Lower leg skin (tissue), 3 donors: ENCODE measurements at regions not wholly inside any gene's neighbourhood (a gene's known extent, or its start where the extent isn't known, plus 50 kb on each side); places are given as distances from the start of the nearest gene placed in this dataset.
"Not testable (repeated sequence)": the region's sequence is repeated elsewhere in the genome, so short reads cannot be mapped to it uniquely, and the experiment has no call there.

ENCODE experiments used
- DNase-seq, 2 donors: peaks; one replicate each; pipeline ENCODE4 v3.0.0-alpha.2; 2019; ENCODE audit warnings: low spot score in 2 of 2
- H3K4me3 ChIP-seq: fragments of 200-600 bp; sonication (generic); 2 replicates; pipeline ENCODE4 v1.5.1; 2017; ENCODE audit warnings: mild to moderate bottlenecking, low read depth; ENCODE audit not compliant: poor library complexity, severe bottlenecking
- WGBS, 2 donors: methylation state at CpG; one replicate each; pipeline ENCODE4 v1.1.5; 2018; 5-methylcytosine and 5-hydroxymethylcytosine counted together
- intact Hi-C: fragments of 100-400 bp; cut with DNase I; formaldehyde crosslinking; loops from one replicate; pipeline ENCODE4 v1.15.0; 2023; ENCODE audit warnings: low total_unique reads

- peak in 1 of 2 donors; percentile 84 for DNase-seq
- H3K4me3 ChIP-seq, intact Hi-C loops: not testable (repeated sequence)
- WGBS, 2 donors: 87 to 89% methylated on average over 14 to 23 of the region's 23 CpGs
Measured at GRCh38 chr7:63572956-63573355, 425.7 kb upstream of the ZNF722 start.

GRCh38 chr7:63573412-63573811 is 425.2 kb upstream of the ZNF722 start:
- intact Hi-C loops, H3K4me3 ChIP-seq: not testable (repeated sequence)
- 63 to 76% methylated on average over 5 of the region's 10 CpGs for WGBS, 2 donors
- peak in 1 of 2 donors; percentile 79 for DNase-seq

- H3K4me3 ChIP-seq, intact Hi-C loops: not testable (repeated sequence)
- 78 to 79% methylated on average over 10 of the region's 10 CpGs for WGBS, 2 donors
- DNase-seq: peak in 1 of 2 donors; percentile 74
Measured at GRCh38 chr7:63576421-63576820, 422.2 kb upstream of the ZNF722 start.

GRCh38 chr7:63577066-63577465 is 421.6 kb upstream of the ZNF722 start:
- H3K4me3 ChIP-seq, intact Hi-C loops: not testable (repeated sequence)
- 80 to 83% methylated on average over 4 of the region's 5 CpGs for WGBS, 2 donors
- DNase-seq: peak in 1 of 2 donors; percentile 60

- intact Hi-C loops, H3K4me3 ChIP-seq: not testable (repeated sequence)
- 72 to 90% methylated on average over 8 to 12 of the region's 12 CpGs for WGBS, 2 donors
- peak in 1 of 2 donors; percentile 56 for DNase-seq
Measured at GRCh38 chr7:63580045-63580444, 418.6 kb upstream of the ZNF722 start.

- DNase-seq: peak in 1 of 2 donors; percentile 79
- intact Hi-C loops, H3K4me3 ChIP-seq: not testable (repeated sequence)
- WGBS, 2 donors: 86 to 89% methylated on average over 24 to 25 of the region's 28 CpGs
Measured at GRCh38 chr7:63580536-63581300, 417.9 kb upstream of the ZNF722 start.

- intact Hi-C loops, H3K4me3 ChIP-seq: not testable (repeated sequence)
- WGBS, 2 donors: 86 to 95% methylated on average over 12 of the region's 12 CpGs
- peak in 1 of 2 donors; percentile 42 for DNase-seq
Measured at GRCh38 chr7:63582771-63583170, 415.9 kb upstream of the ZNF722 start.

- DNase-seq, H3K4me3 ChIP-seq, intact Hi-C loops: not testable (repeated sequence)
- 69 to 86% methylated on average over 2 to 4 of the region's 11 CpGs for WGBS, 2 donors
Measured at GRCh38 chr7:63587151-63587853, 411.3 kb upstream of the ZNF722 start.

GRCh38 chr7:63591249-63591648 is 407.4 kb upstream of the ZNF722 start:
- DNase-seq: peak in 1 of 2 donors; percentile 9
- WGBS, 2 donors: 85 to 90% methylated on average over 2 to 5 of the region's 11 CpGs
- intact Hi-C loops, H3K4me3 ChIP-seq: not testable (repeated sequence)

- WGBS, 2 donors: no CpG with 5 or more reads among the region's 4 CpGs
- H3K4me3 ChIP-seq, intact Hi-C loops, DNase-seq: not testable (repeated sequence)
Measured at GRCh38 chr7:63603812-63604211, 394.8 kb upstream of the ZNF722 start.

GRCh38 chr7:63604853-63605252 is 393.8 kb upstream of the ZNF722 start:
- H3K4me3 ChIP-seq, intact Hi-C loops, DNase-seq: not testable (repeated sequence)
- 68% methylated on average over 5 of the region's 8 CpGs; no CpG with 5 or more reads in 1 of the 2 donors for WGBS, 2 donors

GRCh38 chr7:63617595-63617994 is 381.1 kb upstream of the ZNF722 start:
- intact Hi-C loops, H3K4me3 ChIP-seq, DNase-seq: not testable (repeated sequence)
- WGBS, 2 donors: 79 to 91% methylated on average over 7 of the region's 13 CpGs

- H3K4me3 ChIP-seq, DNase-seq, intact Hi-C loops: not testable (repeated sequence)
- WGBS, 2 donors: 81 to 82% methylated on average over 11 to 12 of the region's 14 CpGs
Measured at GRCh38 chr7:63620169-63620735, 378.4 kb upstream of the ZNF722 start.

- DNase-seq, H3K4me3 ChIP-seq, intact Hi-C loops: not testable (repeated sequence)
- WGBS, 2 donors: no CpG with 5 or more reads among the region's 105 CpGs
Measured at GRCh38 chr7:63627590-63628485, 370.8 kb upstream of the ZNF722 start.
